OCI-LY1 (cell line): ENCODE measurements at regions not wholly inside any gene's neighbourhood (a gene's known extent, or its start where the extent isn't known, plus 50 kb on each side); places are given as distances from the start of the nearest gene placed in this dataset.

Experiments used
- H2AFZ ChIP-seq: fragments of 200-600 bp; sonication (generic), shearing (Covaris generic); 2 replicates; pipeline ENCODE4 v1.6.0; 2014; ENCODE audit warnings: antibody characterized with exemption, mild to moderate bottlenecking, low read length
- H3F3A ChIP-seq: fragments of 200-600 bp; sonication (generic), shearing (Covaris generic); 2 replicates; pipeline ENCODE4 v1.6.0; 2014; ENCODE audit warnings: mild to moderate bottlenecking, antibody characterized with exemption, low read length, moderate library complexity; ENCODE audit not compliant: insufficient read depth
- H3K27ac ChIP-seq: fragments of 200-600 bp; sonication (generic); 2 replicates; pipeline ENCODE4 v1.5.1; 2014; ENCODE audit warnings: low read length, mixed run types, mild to moderate bottlenecking, low read depth; ENCODE audit not compliant: poor library complexity, severe bottlenecking
- H3K27me3 ChIP-seq: fragments of 200-600 bp; sonication (generic); 2 replicates; pipeline ENCODE4 v1.6.0; 2014; ENCODE audit warnings: antibody characterized with exemption, mild to moderate bottlenecking, low read length, moderate library complexity; ENCODE audit not compliant: insufficient read depth
- H3K36me3 ChIP-seq: fragments of 200-600 bp; sonication (generic); 2 replicates; pipeline ENCODE4 v1.6.1; 2014; ENCODE audit warnings: mild to moderate bottlenecking, antibody characterized with exemption, low read length, moderate library complexity, mixed read lengths; ENCODE audit not compliant: insufficient read depth
- H3K4me1 ChIP-seq: fragments of 200-600 bp; sonication (generic); 2 replicates; pipeline ENCODE4 v1.5.1; 2014; ENCODE audit warnings: mild to moderate bottlenecking, low read length, moderate library complexity; ENCODE audit not compliant: insufficient read depth, severe bottlenecking
- H3K4me2 ChIP-seq: fragments of 200-600 bp; sonication (generic), shearing (Covaris generic); 2 replicates; pipeline ENCODE4 v1.6.1; 2014; ENCODE audit warnings: low read length
- H3K4me3 ChIP-seq: fragments of 200-600 bp; sonication (generic); 2 replicates; pipeline ENCODE4 v1.5.1; 2014; ENCODE audit warnings: low read length, low read depth, mild to moderate bottlenecking, mixed read lengths; ENCODE audit not compliant: poor library complexity, severe bottlenecking
- H3K79me2 ChIP-seq: fragments of 200-600 bp; shearing (Covaris generic); 2 replicates; pipeline ENCODE4 v1.6.1; 2016; ENCODE audit warnings: mixed run types, low read length, mixed read lengths; ENCODE audit not compliant: insufficient read depth
- H3K9ac ChIP-seq: fragments of 200-600 bp; sonication (generic), shearing (Covaris generic); 2 replicates; pipeline ENCODE4 v1.6.1; 2014; ENCODE audit warnings: mild to moderate bottlenecking, low read length, mixed read lengths
- H3K9me2 ChIP-seq: fragments of 200-600 bp; sonication (generic), shearing (Covaris generic); 2 replicates; pipeline ENCODE4 v1.6.1; 2014; ENCODE audit warnings: low read depth, mild to moderate bottlenecking, low read length, mixed read lengths
- H3K9me3 ChIP-seq: fragments of 200-600 bp; shearing (Covaris generic); 2 replicates; pipeline ENCODE4 v1.6.1; 2014; ENCODE audit warnings: low read length, mixed read lengths
- H4K20me1 ChIP-seq: fragments of 200-600 bp; sonication (generic), shearing (Covaris generic); 2 replicates; pipeline ENCODE4 v1.6.0; 2016; ENCODE audit warnings: mild to moderate bottlenecking, low read length; ENCODE audit not compliant: insufficient read depth
- EZH2 ChIP-seq: fragments of 200-600 bp; sonication (generic), shearing (Covaris generic); IDR thresholded peaks from 2 replicates; pipeline ENCODE4 v1.8.0; 2017; ENCODE audit warnings: borderline replicate concordance, mixed run types, mild to moderate bottlenecking, antibody characterized with exemption, low read length, moderate library complexity, mixed read lengths
- TF ChIP-seq, protein P1 (sequence below): fragments of 200-600 bp; sonication (generic), shearing (Covaris generic); IDR thresholded peaks from 2 replicates; pipeline ENCODE4 v1.5.1; 2017; ENCODE audit warnings: mild to moderate bottlenecking, antibody characterized with exemption, low read length, moderate library complexity, mixed read lengths

GRCh38 chr6:168249746-168250145 lies 69.8 kb downstream of the DACT2 start:
- no peaks in the 10 kb centered on the region for H3K36me3 ChIP-seq
- H3K4me1 ChIP-seq, result no peaks in the 10 kb centered on the region
- no peaks in the 10 kb centered on the region for H4K20me1 ChIP-seq
- H3K4me2 ChIP-seq, result no peak overlapping the region
- no peaks in the 10 kb centered on the region for H3K9me2 ChIP-seq
- no peaks in the 10 kb centered on the region for H3K79me2 ChIP-seq
- H3K27ac ChIP-seq, result no peak overlapping the region
- no peaks in the 10 kb centered on the region for H3K27me3 ChIP-seq
- no peak overlapping the region for H3K9ac ChIP-seq
- no peaks in the 10 kb centered on the region for H3K9me3 ChIP-seq
- H3F3A ChIP-seq, result no peaks in the 10 kb centered on the region
- no peak overlapping the region for H2AFZ ChIP-seq
- no peak overlapping the region for H3K4me3 ChIP-seq
- no peak for TF ChIP-seq EZH2
- TF ChIP-seq, protein P1, sequence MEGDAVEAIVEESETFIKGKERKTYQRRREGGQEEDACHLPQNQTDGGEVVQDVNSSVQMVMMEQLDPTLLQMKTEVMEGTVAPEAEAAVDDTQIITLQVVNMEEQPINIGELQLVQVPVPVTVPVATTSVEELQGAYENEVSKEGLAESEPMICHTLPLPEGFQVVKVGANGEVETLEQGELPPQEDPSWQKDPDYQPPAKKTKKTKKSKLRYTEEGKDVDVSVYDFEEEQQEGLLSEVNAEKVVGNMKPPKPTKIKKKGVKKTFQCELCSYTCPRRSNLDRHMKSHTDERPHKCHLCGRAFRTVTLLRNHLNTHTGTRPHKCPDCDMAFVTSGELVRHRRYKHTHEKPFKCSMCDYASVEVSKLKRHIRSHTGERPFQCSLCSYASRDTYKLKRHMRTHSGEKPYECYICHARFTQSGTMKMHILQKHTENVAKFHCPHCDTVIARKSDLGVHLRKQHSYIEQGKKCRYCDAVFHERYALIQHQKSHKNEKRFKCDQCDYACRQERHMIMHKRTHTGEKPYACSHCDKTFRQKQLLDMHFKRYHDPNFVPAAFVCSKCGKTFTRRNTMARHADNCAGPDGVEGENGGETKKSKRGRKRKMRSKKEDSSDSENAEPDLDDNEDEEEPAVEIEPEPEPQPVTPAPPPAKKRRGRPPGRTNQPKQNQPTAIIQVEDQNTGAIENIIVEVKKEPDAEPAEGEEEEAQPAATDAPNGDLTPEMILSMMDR, result no peak

- Histone ChIP-seq H3K4me2 (no peak overlapping the region), H3K9me2 (no peaks in the 10 kb centered on the region)
- no peak for TF ChIP-seq EZH2
- TF ChIP-seq, protein P1, result no peak
Observed at GRCh38 chr6:168248148-168248620, 71.4 kb downstream of the DACT2 start.

DNA sequence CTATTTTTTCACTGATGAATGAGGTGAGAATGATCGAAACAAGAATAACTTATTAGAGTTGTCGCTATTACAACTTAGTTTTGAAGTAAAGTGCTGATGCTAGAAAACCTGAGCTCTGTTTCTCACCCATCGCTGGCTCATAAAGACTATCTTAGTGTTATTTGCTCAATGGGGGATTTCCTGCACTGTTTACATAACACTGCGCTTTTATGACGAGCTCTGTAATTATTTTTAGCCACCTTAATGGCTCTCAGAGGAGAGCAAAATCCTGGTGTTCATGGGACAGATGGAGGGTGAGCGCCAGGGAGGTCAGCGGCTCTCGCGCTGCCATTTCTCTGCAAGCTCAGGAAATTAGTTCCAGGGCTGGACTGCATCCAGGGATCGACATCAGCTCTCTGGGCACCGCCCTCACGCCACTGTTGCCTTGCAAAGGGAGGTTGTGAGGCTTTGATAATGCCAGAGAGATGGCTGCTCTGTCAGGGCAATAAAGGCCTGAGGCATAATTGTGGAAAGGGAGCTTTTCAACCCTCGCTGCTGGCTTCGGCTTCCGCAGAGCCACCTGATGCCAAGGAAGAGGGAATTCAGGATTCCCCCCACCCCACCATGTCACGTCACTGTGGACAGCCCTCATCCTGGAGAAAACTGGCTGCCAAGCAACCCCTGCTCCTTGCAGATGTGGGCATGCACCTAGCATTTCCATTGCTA lies 72.0 kb downstream of the DACT2 start:
- no peak overlapping the region for H3K4me3 ChIP-seq

More at GRCh38 chr6:168248148-168248620, 71.4 kb downstream of the DACT2 start:
- no peak overlapping the region for H3K4me3 ChIP-seq
- H3K4me1 ChIP-seq, result no peaks in the 10 kb centered on the region
- no peaks in the 10 kb centered on the region for H3K9me3 ChIP-seq
- H4K20me1 ChIP-seq, result no peaks in the 10 kb centered on the region
- no peaks in the 10 kb centered on the region for H3K27me3 ChIP-seq
- no peak overlapping the region for H3K27ac ChIP-seq
- no peak overlapping the region for H3K9ac ChIP-seq
- H2AFZ ChIP-seq, result no peak overlapping the region
- H3F3A ChIP-seq, result no peaks in the 10 kb centered on the region
- no peaks in the 10 kb centered on the region for H3K79me2 ChIP-seq
- H3K36me3 ChIP-seq, result no peaks in the 10 kb centered on the region

More for the DNA sequence above, 72.0 kb downstream of the DACT2 start:
- no peaks in the 10 kb centered on the region for H3K4me1 ChIP-seq
- TF ChIP-seq, protein P1, result no peak
- no peak for TF ChIP-seq EZH2
- H4K20me1 ChIP-seq, result no peaks in the 10 kb centered on the region
- H3K27ac ChIP-seq, result no peak overlapping the region
- no peak overlapping the region for H3K9ac ChIP-seq
- no peaks in the 10 kb centered on the region for H3K9me2 ChIP-seq
- H3K4me2 ChIP-seq, result no peak overlapping the region
- no peak overlapping the region for H2AFZ ChIP-seq
- H3F3A ChIP-seq, result no peaks in the 10 kb centered on the region
- no peaks in the 10 kb centered on the region for H3K36me3 ChIP-seq
- no peaks in the 10 kb centered on the region for H3K9me3 ChIP-seq
- no peaks in the 10 kb centered on the region for H3K79me2 ChIP-seq
- H3K27me3 ChIP-seq, result no peaks in the 10 kb centered on the region
